Esophagus squamous epithelium (tissue), 5 donors: ENCODE measurements at regions not wholly inside any gene's neighbourhood (a gene's known extent, or its start where the extent isn't known, plus 50 kb on each side); places are given as distances from the start of the nearest gene placed in this dataset.

Experiments
- DNase-seq: peaks from one replicate; lab custom pipeline; 2025; lab: John Stamatoyannopoulos, UW
- H3K27ac ChIP-seq, 4 donors: fragments of 200-600 bp; sonication (generic); one replicate each; pipeline ENCODE4 v1.5.1; 2016 to 2019; ENCODE audit warnings: mild to moderate bottlenecking in 1 of 4
- H3K27me3 ChIP-seq, 4 donors: fragments of 200-600 bp; sonication (generic); 1 replicate in 3 of 4; 2 replicates in 1 of 4; pipeline versions ENCODE4 v1.5.1 to v1.6.0; 2017 to 2021; ENCODE audit warnings: antibody characterized with exemption in 1 of 4
- H3K36me3 ChIP-seq, 3 donors: fragments of 200-600 bp; sonication (generic); one replicate each; pipeline ENCODE4 v1.5.1; 2016 to 2019
- H3K4me1 ChIP-seq, 3 donors: fragments of 200-600 bp; sonication (generic); one replicate each; pipeline ENCODE4 v1.5.1; 2017 to 2019
- H3K4me3 ChIP-seq, 4 donors: fragments of 200-600 bp; sonication (generic); 1 replicate in 3 of 4; 2 replicates in 1 of 4; pipeline ENCODE4 v1.5.1; 2016 to 2019; ENCODE audit warnings: mild to moderate bottlenecking in 2 of 4, moderate library complexity in 1 of 4
- H3K9me3 ChIP-seq, 3 donors: fragments of 200-600 bp; sonication (generic); one replicate each; pipeline ENCODE4 v1.5.1; 2016 to 2019
- POLR2A ChIP-seq, 4 donors: fragments of 450-650 bp; IDR thresholded peaks; one replicate each; pipeline ENCODE4 v1.6.1; 2017; ENCODE audit warnings: antibody characterized with exemption in 4 of 4, mild to moderate bottlenecking in 4 of 4, moderate library complexity in 3 of 4
- WGBS, 2 donors: methylation state at CpG; one replicate each; pipeline ENCODE4 v1.1.5; 2018; 5-methylcytosine and 5-hydroxymethylcytosine counted together
- intact Hi-C: fragments of 100-400 bp; cut with DNase I; formaldehyde crosslinking; loops from one replicate; pipeline ENCODE4 v1.15.0; 2022
- small RNA-seq, 4 donors: library from RNA; depleted of rRNA; stranded (forward); fragments of <200 nt; gene quantifications; one replicate each; pipeline ENCODE3, GENCODE V24; 2016
- TF ChIP-seq, protein P1 (sequence below), 6 experiments: fragments of 450-650 bp in 4 of 6; fragments of 200-600 bp in 2 of 6; sonication (generic) in 2 of 6; IDR thresholded peaks; one replicate each; pipeline ENCODE4 v1.5.1; 2016 to 2019; ENCODE audit warnings: antibody characterized with exemption in 6 of 6, mild to moderate bottlenecking in 4 of 6, moderate library complexity in 4 of 6
- donor health status: DM: yes; HTN: yes; CAD: no.

GRCh38 chr4:187940299-187940698, 55.3 kb upstream of the ZFP42 start:
- H3K27ac ChIP-seq, result no peak overlapping the region
- H3K9me3 ChIP-seq, result no peaks in the 10 kb centered on the region
- no peaks in the 10 kb centered on the region for H3K27me3 ChIP-seq
- H3K4me3 ChIP-seq, result no peak overlapping the region
- no peaks in the 10 kb centered on the region for H3K36me3 ChIP-seq
- intact Hi-C loops, result no loop called here
- 65 to 79% methylated on average over 8 of the region's 8 CpGs for WGBS, 2 donors
- H3K4me1 ChIP-seq, result no peaks in the 10 kb centered on the region
- TF ChIP-seq POLR2A (IDR thresholded peaks at IDR 0.05), result no peak
- TF ChIP-seq, protein P1, sequence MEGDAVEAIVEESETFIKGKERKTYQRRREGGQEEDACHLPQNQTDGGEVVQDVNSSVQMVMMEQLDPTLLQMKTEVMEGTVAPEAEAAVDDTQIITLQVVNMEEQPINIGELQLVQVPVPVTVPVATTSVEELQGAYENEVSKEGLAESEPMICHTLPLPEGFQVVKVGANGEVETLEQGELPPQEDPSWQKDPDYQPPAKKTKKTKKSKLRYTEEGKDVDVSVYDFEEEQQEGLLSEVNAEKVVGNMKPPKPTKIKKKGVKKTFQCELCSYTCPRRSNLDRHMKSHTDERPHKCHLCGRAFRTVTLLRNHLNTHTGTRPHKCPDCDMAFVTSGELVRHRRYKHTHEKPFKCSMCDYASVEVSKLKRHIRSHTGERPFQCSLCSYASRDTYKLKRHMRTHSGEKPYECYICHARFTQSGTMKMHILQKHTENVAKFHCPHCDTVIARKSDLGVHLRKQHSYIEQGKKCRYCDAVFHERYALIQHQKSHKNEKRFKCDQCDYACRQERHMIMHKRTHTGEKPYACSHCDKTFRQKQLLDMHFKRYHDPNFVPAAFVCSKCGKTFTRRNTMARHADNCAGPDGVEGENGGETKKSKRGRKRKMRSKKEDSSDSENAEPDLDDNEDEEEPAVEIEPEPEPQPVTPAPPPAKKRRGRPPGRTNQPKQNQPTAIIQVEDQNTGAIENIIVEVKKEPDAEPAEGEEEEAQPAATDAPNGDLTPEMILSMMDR (IDR thresholded peaks at IDR 0.05), result no peak
- DNase-seq, result no peak

GRCh38 chr4:187942968-187943367, 52.6 kb upstream of the ZFP42 start:
- Histone ChIP-seq H3K27ac (no peak overlapping the region), H3K27me3 (no peaks in the 10 kb centered on the region), H3K4me3 (no peak overlapping the region), H3K4me1 (no peaks in the 10 kb centered on the region), H3K36me3 (no peaks in the 10 kb centered on the region), H3K9me3 (no peaks in the 10 kb centered on the region)
- intact Hi-C loops, result no loop called here
- 84 to 85% methylated on average over 6 of the region's 6 CpGs for WGBS, 2 donors
- DNase-seq, result no peak
- no peak for TF ChIP-seq POLR2A (IDR thresholded peaks at IDR 0.05)
- TF ChIP-seq, protein P1 (IDR thresholded peaks at IDR 0.05), result no peak

GRCh38 chr4:187944179-187944578, 51.4 kb upstream of the ZFP42 start:
- Histone ChIP-seq H3K9me3 (no peaks in the 10 kb centered on the region), H3K4me1 (no peaks in the 10 kb centered on the region), H3K36me3 (no peaks in the 10 kb centered on the region), H3K27me3 (no peaks in the 10 kb centered on the region), H3K27ac (no peak overlapping the region), H3K4me3 (no peak overlapping the region)
- no peak for DNase-seq
- intact Hi-C loops, result no loop called here
- 75 to 79% methylated on average over 7 of the region's 7 CpGs for WGBS, 2 donors
- no peak for TF ChIP-seq POLR2A (IDR thresholded peaks at IDR 0.05)
- TF ChIP-seq, protein P1 (IDR thresholded peaks at IDR 0.05), result no peak

Small RNAs in the stretch of these regions (small RNA-seq; reads per million reads assigned to genes)
- gene MRPS36P2, result 0 reads per million in 4 donors
